ENCODE measurements at regions not wholly inside any gene's neighbourhood (a gene's known extent, or its start where the extent isn't known, plus 50 kb on each side); places are given as distances from the start of the nearest gene placed in this dataset.

GRCh38 chr2:225841314-225841713 lies 441.8 kb downstream of the NYAP2 start:
- TF ChIP-seq EZH2 (IDR thresholded peaks at IDR 0.05; ENCODE audit: borderline replicate concordance, low read length) (no peak), CTCF (IDR thresholded peaks at IDR 0.05; ENCODE audit: low read length) (no peak)
- Histone ChIP-seq H3K27me3 (ENCODE audit: insufficient read depth, low read length) (no peaks in the 10 kb centered on the region), H3K4me3 (ENCODE audit: low read depth, low read length, poor library complexity, severe bottlenecking) (no peak overlapping the region), H3K9me2 (ENCODE audit: low read depth, low read length) (no peaks in the 10 kb centered on the region), H3K79me2 (ENCODE audit: insufficient read depth, low read length) (no peaks in the 10 kb centered on the region), H3K27ac (ENCODE audit: low read depth, low read length, poor library complexity, severe bottlenecking) (no peak overlapping the region), H3K9me3 (ENCODE audit: low read length) (no peaks in the 10 kb centered on the region), H3K9ac (ENCODE audit: low read length) (no peak overlapping the region), H3K36me3 (ENCODE audit: insufficient read depth, low read length) (no peaks in the 10 kb centered on the region), H3F3A (ENCODE audit: insufficient read depth, low read length) (no peaks in the 10 kb centered on the region), H2AFZ (ENCODE audit: low read length) (no peak overlapping the region), H4K20me1 (ENCODE audit: insufficient read depth, low read length) (no peaks in the 10 kb centered on the region), H3K4me1 (ENCODE audit: insufficient read depth, low read length, severe bottlenecking) (no peaks in the 10 kb centered on the region), H3K4me2 (ENCODE audit: low read length) (no peak overlapping the region)

- Histone ChIP-seq H3K27ac (ENCODE audit: low read depth, low read length, poor library complexity, severe bottlenecking) (no peak overlapping the region), H3F3A (ENCODE audit: insufficient read depth, low read length) (no peaks in the 10 kb centered on the region), H3K4me1 (ENCODE audit: insufficient read depth, low read length, severe bottlenecking) (no peaks in the 10 kb centered on the region), H3K36me3 (ENCODE audit: insufficient read depth, low read length) (no peaks in the 10 kb centered on the region), H2AFZ (ENCODE audit: low read length) (no peak overlapping the region), H3K9ac (ENCODE audit: low read length) (no peak overlapping the region), H4K20me1 (ENCODE audit: insufficient read depth, low read length) (no peaks in the 10 kb centered on the region), H3K9me2 (ENCODE audit: low read depth, low read length) (no peaks in the 10 kb centered on the region), H3K79me2 (ENCODE audit: insufficient read depth, low read length) (no peaks in the 10 kb centered on the region), H3K4me2 (ENCODE audit: low read length) (no peak overlapping the region), H3K4me3 (ENCODE audit: low read depth, low read length, poor library complexity, severe bottlenecking) (no peak overlapping the region), H3K27me3 (ENCODE audit: insufficient read depth, low read length) (no peaks in the 10 kb centered on the region), H3K9me3 (ENCODE audit: low read length) (no peaks in the 10 kb centered on the region)
- TF ChIP-seq CTCF (IDR thresholded peaks at IDR 0.05; ENCODE audit: low read length) (no peak), EZH2 (IDR thresholded peaks at IDR 0.05; ENCODE audit: borderline replicate concordance, low read length) (no peak)
Observed at GRCh38 chr2:225837328-225837727, 437.8 kb downstream of the NYAP2 start.

GRCh38 chr2:225824748-225825449 lies 425.4 kb downstream of the NYAP2 start:
- Histone ChIP-seq H3K4me1 (ENCODE audit: insufficient read depth, low read length, severe bottlenecking) (no peaks in the 10 kb centered on the region), H3K9ac (ENCODE audit: low read length) (no peak overlapping the region), H3K9me3 (ENCODE audit: low read length) (no peaks in the 10 kb centered on the region), H3K36me3 (ENCODE audit: insufficient read depth, low read length) (no peaks in the 10 kb centered on the region), H3K79me2 (ENCODE audit: insufficient read depth, low read length) (no peaks in the 10 kb centered on the region), H2AFZ (ENCODE audit: low read length) (no peak overlapping the region), H3F3A (ENCODE audit: insufficient read depth, low read length) (no peaks in the 10 kb centered on the region), H3K27ac (ENCODE audit: low read depth, low read length, poor library complexity, severe bottlenecking) (no peak overlapping the region), H3K4me2 (ENCODE audit: low read length) (no peak overlapping the region), H4K20me1 (ENCODE audit: insufficient read depth, low read length) (no peaks in the 10 kb centered on the region), H3K9me2 (ENCODE audit: low read depth, low read length) (no peaks in the 10 kb centered on the region), H3K4me3 (ENCODE audit: low read depth, low read length, poor library complexity, severe bottlenecking) (no peak overlapping the region), H3K27me3 (ENCODE audit: insufficient read depth, low read length) (no peaks in the 10 kb centered on the region)
- TF ChIP-seq EZH2 (IDR thresholded peaks at IDR 0.05; ENCODE audit: borderline replicate concordance, low read length), result no peak
- TF ChIP-seq CTCF (IDR thresholded peaks at IDR 0.05; ENCODE audit: low read length), result no peak

All from OCI-LY1 (cell line).